ENCODE measurements at regions not wholly inside any gene's neighbourhood (a gene's known extent, or its start where the extent isn't known, plus 50 kb on each side); places are given as distances from the start of the nearest gene placed in this dataset.

DNA sequence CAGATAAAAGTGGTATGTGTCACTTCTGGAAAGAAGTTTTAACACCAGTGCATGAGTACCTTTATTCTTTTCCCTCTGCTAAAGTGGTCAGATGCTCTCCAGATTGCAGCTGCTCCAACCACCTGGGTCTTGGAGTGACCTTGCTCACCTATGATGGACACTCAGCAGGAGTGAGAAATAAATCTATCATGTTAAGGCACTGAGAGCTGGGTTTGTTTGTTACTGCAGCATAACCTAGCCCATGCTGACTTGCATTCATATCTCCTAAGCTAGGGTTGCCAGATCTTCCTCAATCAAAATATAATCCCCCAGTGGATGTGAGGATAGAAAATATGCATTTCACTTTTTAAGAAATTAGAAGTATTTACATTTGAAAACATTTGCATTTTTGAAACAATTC is 295.9 kb downstream of the AGTPBP1 start:
- TF ChIP-seq, protein P1, sequence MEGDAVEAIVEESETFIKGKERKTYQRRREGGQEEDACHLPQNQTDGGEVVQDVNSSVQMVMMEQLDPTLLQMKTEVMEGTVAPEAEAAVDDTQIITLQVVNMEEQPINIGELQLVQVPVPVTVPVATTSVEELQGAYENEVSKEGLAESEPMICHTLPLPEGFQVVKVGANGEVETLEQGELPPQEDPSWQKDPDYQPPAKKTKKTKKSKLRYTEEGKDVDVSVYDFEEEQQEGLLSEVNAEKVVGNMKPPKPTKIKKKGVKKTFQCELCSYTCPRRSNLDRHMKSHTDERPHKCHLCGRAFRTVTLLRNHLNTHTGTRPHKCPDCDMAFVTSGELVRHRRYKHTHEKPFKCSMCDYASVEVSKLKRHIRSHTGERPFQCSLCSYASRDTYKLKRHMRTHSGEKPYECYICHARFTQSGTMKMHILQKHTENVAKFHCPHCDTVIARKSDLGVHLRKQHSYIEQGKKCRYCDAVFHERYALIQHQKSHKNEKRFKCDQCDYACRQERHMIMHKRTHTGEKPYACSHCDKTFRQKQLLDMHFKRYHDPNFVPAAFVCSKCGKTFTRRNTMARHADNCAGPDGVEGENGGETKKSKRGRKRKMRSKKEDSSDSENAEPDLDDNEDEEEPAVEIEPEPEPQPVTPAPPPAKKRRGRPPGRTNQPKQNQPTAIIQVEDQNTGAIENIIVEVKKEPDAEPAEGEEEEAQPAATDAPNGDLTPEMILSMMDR (IDR thresholded peaks at IDR 0.05): no peak
- TF ChIP-seq POLR2A (IDR thresholded peaks at IDR 0.05): no peak
